ENCODE measurements at regions not wholly inside any gene's neighbourhood (a gene's known extent, or its start where the extent isn't known, plus 50 kb on each side); places are given as distances from the start of the nearest gene placed in this dataset.

DNA sequence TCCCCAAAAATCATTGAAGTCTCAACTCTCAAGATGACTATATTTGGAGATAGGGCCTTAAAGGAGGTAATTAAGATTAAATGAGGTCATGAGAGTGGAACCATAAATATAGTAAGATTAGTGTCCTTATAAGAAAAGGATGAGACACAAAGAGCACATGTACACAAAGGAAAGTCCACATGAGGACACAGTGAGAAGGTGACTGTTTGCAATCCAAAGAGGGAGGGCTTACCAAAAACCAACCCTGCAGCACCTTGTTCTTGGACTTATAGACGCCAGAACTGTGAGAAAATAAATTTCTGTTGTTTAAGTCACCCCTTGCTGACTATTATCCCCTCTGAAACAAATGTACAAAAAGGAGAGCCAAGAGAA lies 150.4 kb upstream of the SMLR1 start:
- TF ChIP-seq, protein P1, sequence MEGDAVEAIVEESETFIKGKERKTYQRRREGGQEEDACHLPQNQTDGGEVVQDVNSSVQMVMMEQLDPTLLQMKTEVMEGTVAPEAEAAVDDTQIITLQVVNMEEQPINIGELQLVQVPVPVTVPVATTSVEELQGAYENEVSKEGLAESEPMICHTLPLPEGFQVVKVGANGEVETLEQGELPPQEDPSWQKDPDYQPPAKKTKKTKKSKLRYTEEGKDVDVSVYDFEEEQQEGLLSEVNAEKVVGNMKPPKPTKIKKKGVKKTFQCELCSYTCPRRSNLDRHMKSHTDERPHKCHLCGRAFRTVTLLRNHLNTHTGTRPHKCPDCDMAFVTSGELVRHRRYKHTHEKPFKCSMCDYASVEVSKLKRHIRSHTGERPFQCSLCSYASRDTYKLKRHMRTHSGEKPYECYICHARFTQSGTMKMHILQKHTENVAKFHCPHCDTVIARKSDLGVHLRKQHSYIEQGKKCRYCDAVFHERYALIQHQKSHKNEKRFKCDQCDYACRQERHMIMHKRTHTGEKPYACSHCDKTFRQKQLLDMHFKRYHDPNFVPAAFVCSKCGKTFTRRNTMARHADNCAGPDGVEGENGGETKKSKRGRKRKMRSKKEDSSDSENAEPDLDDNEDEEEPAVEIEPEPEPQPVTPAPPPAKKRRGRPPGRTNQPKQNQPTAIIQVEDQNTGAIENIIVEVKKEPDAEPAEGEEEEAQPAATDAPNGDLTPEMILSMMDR (IDR thresholded peaks at IDR 0.05; ENCODE audit: low read length) = no peak
- no peak for TF ChIP-seq EZH2phosphoT487 (IDR thresholded peaks at IDR 0.05; ENCODE audit: low read length)

Data from MM.1S (cell line).